ENCODE measurements at regions not wholly inside any gene's neighbourhood (a gene's known extent, or its start where the extent isn't known, plus 50 kb on each side); places are given as distances from the start of the nearest gene placed in this dataset.

DNA sequence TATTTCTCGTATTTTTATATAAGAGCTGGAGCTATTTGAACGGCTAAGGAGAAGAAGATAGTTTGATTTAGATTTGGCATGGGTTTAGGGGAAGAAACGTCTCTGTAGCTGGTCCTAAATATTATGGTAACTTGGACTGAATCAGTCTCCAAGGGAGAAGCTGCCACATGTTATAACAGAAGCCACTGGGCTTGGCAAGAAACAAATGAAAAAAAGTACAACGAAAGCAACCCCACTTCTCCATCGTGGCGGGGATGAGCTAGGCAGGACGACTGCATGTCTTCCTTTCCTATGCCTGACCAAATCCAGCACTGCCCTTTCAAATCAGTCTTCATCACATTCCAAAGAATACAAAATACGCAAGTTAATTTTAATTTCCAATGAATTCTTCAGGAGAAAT lies 196.7 kb upstream of the KLF14 start:
- TF ChIP-seq, protein P1, sequence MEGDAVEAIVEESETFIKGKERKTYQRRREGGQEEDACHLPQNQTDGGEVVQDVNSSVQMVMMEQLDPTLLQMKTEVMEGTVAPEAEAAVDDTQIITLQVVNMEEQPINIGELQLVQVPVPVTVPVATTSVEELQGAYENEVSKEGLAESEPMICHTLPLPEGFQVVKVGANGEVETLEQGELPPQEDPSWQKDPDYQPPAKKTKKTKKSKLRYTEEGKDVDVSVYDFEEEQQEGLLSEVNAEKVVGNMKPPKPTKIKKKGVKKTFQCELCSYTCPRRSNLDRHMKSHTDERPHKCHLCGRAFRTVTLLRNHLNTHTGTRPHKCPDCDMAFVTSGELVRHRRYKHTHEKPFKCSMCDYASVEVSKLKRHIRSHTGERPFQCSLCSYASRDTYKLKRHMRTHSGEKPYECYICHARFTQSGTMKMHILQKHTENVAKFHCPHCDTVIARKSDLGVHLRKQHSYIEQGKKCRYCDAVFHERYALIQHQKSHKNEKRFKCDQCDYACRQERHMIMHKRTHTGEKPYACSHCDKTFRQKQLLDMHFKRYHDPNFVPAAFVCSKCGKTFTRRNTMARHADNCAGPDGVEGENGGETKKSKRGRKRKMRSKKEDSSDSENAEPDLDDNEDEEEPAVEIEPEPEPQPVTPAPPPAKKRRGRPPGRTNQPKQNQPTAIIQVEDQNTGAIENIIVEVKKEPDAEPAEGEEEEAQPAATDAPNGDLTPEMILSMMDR (IDR thresholded peaks at IDR 0.05; ENCODE audit: low read length), result no peak
- TF ChIP-seq EZH2phosphoT487 (IDR thresholded peaks at IDR 0.05; ENCODE audit: low read length), result no peak
- no peak for TF ChIP-seq EZH2 (optimal IDR thresholded peaks at IDR 0.05; ENCODE audit: low read depth, low read length)
